ENCODE measurements at regions not wholly inside any gene's neighbourhood (a gene's known extent, or its start where the extent isn't known, plus 50 kb on each side); places are given as distances from the start of the nearest gene placed in this dataset.
"Not testable (repeated sequence)": the region's sequence is repeated elsewhere in the genome, so short reads cannot be mapped to it uniquely, and the experiment has no call there.

- DNase-seq: no peak
These were observed 207.3 kb upstream of the MAGEB2 start for GRCh38 chrX:30008031-30008430.

DNA sequence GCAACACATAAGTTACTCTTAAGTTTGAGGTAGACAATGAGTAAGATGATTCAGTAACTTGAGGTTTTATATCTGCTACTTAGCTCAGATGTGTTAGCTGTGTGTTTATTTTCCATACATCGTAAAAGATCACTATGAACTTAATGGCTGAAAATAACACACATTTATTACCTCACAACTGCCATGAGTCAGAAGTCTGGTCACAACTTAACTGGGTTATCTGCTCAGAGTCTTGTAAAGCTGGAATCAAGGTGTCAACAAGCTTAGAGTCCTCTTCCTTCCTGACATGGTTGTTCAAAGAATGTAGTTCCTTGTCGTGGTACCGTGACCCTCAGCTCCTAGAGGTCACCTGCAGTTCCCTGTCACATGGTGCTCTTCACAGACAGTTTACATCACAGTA, 204.9 kb upstream of the MAGEB2 start:
- no peak for DNase-seq

- no peak for DNase-seq
These were observed 199.9 kb upstream of the MAGEB2 start for GRCh38 chrX:30015440-30015839.

DNA sequence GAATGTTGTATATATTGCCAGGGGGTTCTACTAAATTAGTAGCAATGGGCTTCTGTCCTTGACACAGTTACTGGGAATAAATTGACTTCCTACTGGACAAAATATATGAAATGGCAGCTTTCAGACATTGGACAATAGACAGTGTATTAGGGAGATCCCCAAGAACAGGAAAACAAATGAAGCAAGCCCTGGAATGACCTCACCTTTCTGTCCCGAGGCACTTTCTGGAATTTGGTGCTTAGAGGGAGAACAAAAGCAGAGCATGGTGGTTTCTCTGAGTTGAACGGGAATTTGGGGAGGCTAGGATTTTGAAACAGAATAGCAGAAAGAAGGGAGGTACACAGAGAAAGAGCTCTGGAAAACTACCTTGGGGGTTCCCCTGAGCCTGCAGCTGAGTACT, 187.7 kb upstream of the MAGEB2 start:
- no peak for DNase-seq

GRCh38 chrX:30036406-30036805, 179.0 kb upstream of the MAGEB2 start:
- DNase-seq: not testable (repeated sequence)

- no peak for DNase-seq
These were observed 175.6 kb upstream of the MAGEB2 start for GRCh38 chrX:30039768-30040167.

GRCh38 chrX:30060718-30061117, 154.6 kb upstream of the MAGEB2 start:
- no peak for DNase-seq

GRCh38 chrX:30065226-30065625, 150.1 kb upstream of the MAGEB2 start:
- no peak for DNase-seq

GRCh38 chrX:30067677-30068076, 147.7 kb upstream of the MAGEB2 start:
- no peak for DNase-seq

DNA sequence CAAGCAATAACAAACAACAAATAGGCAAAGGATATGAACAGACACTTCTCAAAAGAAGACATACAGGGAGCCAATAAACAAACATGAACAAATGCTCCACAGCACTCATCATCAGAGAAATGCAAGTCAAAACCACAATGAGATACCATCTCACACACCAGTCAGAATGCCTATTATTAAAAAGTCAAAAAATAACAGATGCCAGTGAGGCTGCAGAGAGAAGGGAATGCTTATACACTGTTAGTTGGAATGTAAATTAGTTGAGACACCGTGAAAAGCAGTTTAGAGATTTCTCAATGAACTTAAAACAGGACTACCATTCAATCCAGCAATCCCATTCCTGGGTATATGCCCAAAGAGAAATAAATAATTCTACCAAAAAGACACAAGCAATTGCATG, 129.8 kb upstream of the MAGEB2 start:
- no peak for DNase-seq

DNA sequence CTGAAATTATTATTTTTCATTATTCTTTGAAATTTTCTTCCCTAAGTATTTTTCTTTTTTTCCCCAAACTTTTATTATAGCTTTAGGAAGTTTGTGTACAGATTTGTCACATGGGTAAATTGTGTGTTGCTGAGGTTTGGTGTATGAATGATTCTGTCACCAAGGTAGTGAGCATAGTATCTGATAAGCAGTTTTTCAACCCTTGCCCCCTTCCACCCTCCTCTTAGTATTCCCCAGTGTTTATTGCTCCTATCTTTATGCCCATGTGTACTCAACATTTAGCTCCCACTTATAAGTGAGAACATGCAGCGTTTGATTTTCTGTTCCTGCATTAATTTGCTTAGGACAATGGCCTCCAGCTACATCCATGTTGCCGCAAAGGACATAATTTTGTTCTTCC, 103.9 kb upstream of the MAGEB2 start:
- DNase-seq: no peak

GRCh38 chrX:30141966-30142365, 73.4 kb upstream of the MAGEB2 start:
- peak in 1 of 2 donors; percentile 0 for DNase-seq

- no peak for DNase-seq
These were observed 71.1 kb upstream of the MAGEB2 start for GRCh38 chrX:30144221-30144620.

- DNase-seq: no peak
These were observed 70.2 kb upstream of the MAGEB2 start for GRCh38 chrX:30144971-30145731.

- no peak for DNase-seq
These were observed 67.2 kb upstream of the MAGEB2 start for GRCh38 chrX:30147996-30148643.

DNA sequence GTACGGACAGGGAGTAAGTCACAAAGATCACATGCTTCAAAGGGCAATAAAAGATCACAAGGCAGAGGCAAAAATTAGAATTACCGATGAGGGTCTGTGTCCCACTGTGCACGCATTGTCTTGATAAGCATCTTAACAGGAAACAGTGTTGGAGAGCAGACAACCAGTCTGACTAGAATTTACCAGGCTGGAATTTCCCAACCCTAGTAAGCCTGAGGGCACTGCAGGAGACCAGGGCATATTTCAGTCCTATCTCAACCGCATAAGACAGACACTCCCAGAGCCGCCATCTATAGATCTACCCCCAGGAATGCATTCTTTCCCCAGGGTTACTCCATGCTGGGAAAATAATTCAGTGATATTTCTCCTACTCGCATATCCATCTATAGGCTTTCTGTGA, 66.2 kb upstream of the MAGEB2 start:
- not testable (repeated sequence) for DNase-seq

- DNase-seq: no peak
These were observed 65.0 kb upstream of the MAGEB2 start for GRCh38 chrX:30150196-30150895.

DNA sequence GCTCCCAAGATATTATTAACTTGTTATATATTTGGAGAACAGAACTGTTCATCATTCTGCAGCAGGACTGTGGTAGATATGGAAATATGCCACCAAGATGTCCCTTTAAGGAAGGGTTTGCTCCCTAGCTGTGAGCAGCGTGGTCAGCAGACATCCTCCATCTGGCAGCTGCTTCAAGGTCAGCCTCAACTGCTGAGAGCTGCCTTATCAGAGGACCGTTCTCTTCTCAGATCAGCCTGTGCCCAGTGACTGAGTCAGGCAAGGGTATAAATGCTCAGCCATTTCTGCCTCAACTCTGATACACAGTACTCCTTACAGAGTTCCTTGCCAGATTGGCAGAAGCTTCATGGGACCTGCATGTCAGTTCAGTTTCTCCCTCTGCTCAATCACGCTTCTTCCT, 63.4 kb upstream of the MAGEB2 start:
- no peak for DNase-seq

- no peak for DNase-seq
These were observed 62.0 kb upstream of the MAGEB2 start for GRCh38 chrX:30153175-30153880.

DNA sequence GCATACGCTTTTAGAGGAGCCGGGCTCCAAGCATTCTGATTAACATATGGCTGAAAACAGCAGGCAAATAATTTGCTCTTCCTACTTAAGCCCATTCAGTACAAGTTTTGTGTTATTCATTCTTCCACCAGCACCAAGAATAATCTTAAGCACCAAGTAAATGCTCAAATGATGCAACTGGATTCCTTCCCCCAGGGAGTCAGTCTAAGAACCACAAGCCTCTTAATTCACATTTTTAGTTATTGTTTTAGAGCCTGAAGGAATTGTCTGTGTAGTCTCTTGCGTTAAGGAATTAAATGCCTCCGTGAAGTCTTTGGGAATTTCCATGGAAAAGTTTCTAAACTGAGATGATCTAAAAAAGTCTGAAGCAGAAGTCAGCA, 61.5 kb upstream of the MAGEB2 start:
- DNase-seq: no peak

GRCh38 chrX:30156009-30156408, 59.4 kb upstream of the MAGEB2 start:
- no peak for DNase-seq

GRCh38 chrX:30156880-30157560, 58.3 kb upstream of the MAGEB2 start:
- DNase-seq: no peak

- DNase-seq: no peak
These were observed 54.3 kb upstream of the MAGEB2 start for GRCh38 chrX:30161043-30161442.
